HEK293 (cell line): ENCODE measurements at regions not wholly inside any gene's neighbourhood (a gene's known extent, or its start where the extent isn't known, plus 50 kb on each side); places are given as distances from the start of the nearest gene placed in this dataset.

Experiments
- CTCF ChIP-seq: fragments of 450-650 bp; formaldehyde crosslinking; IDR thresholded peaks from 2 replicates; pipeline ENCODE4 v1.5.1; 2016; ENCODE audit warnings: missing biosample characterization, missing genetic modification characterization
- ZBTB8A ChIP-seq: fragments of 450-650 bp; formaldehyde crosslinking; IDR thresholded peaks from 2 replicates; pipeline ENCODE4 v1.5.1; 2016; ENCODE audit warnings: missing biosample characterization, missing genetic modification characterization
- ZNF19 ChIP-seq: fragments of 450-650 bp; formaldehyde crosslinking; IDR thresholded peaks from 2 replicates; pipeline ENCODE4; 2016; ENCODE audit warnings: missing biosample characterization, missing genetic modification characterization, low read depth
- ZNF354C ChIP-seq: fragments of 450-650 bp; formaldehyde crosslinking; IDR thresholded peaks from 2 replicates; pipeline ENCODE4 v1.5.1; 2016; ENCODE audit warnings: missing biosample characterization, missing genetic modification characterization, low read depth, borderline replicate concordance
- ZNF549 ChIP-seq: fragments of 450-650 bp; IDR thresholded peaks from 2 replicates; pipeline ENCODE4 v1.5.1; 2018; ENCODE audit warnings: missing biosample characterization, missing genetic modification characterization, mild to moderate bottlenecking, inconsistent platforms, moderate library complexity
- ZNF776 ChIP-seq: fragments of 450-650 bp; formaldehyde crosslinking; IDR thresholded peaks from 2 replicates; pipeline ENCODE4 v1.5.0; 2017; ENCODE audit warnings: missing biosample characterization, missing genetic modification characterization, borderline replicate concordance

- TF ChIP-seq ZNF776 (tag by site-specific recombination) = no peak
- no peak for TF ChIP-seq ZNF549 (tag by site-specific recombination)
- no peak for TF ChIP-seq CTCF (tag by site-specific recombination)
- TF ChIP-seq ZBTB8A = no peak
- TF ChIP-seq ZNF354C (tag by site-specific recombination) = no peak
- no peak for TF ChIP-seq ZNF19
Observed at GRCh38 chr3:26847680-26848079, 225.1 kb downstream of the LRRC3B start.
